ENCODE measurements at regions not wholly inside any gene's neighbourhood (a gene's known extent, or its start where the extent isn't known, plus 50 kb on each side); places are given as distances from the start of the nearest gene placed in this dataset.

- H3K9ac ChIP-seq (ENCODE audit: low read length): no peak overlapping the region
- H3K4me3 ChIP-seq (ENCODE audit: low read length): no peak overlapping the region
- no peaks in the 10 kb centered on the region for H3F3A ChIP-seq (ENCODE audit: insufficient read depth, low read length, poor library complexity, severe bottlenecking)
- H3K9me2 ChIP-seq (ENCODE audit: insufficient read depth, low read length): no peaks in the 10 kb centered on the region
- no peaks in the 10 kb centered on the region for H3K79me2 ChIP-seq (replicated peaks; ENCODE audit: insufficient read depth, low read length)
- no peaks in the 10 kb centered on the region for H3K27me3 ChIP-seq (ENCODE audit: insufficient read depth, low read depth, low read length)
- no peak overlapping the region for H3K27ac ChIP-seq (ENCODE audit: low read length)
- H3K4me2 ChIP-seq (ENCODE audit: low read length): no peak overlapping the region
- H4K20me1 ChIP-seq (ENCODE audit: insufficient read depth): no peaks in the 10 kb centered on the region
- no peak overlapping the region for H2AFZ ChIP-seq (ENCODE audit: low read depth, low read length)
- no peaks in the 10 kb centered on the region for H3K9me3 ChIP-seq (ENCODE audit: low read length)
- H3K36me3 ChIP-seq (ENCODE audit: insufficient read depth, low read length): no peaks in the 10 kb centered on the region
- TF ChIP-seq SMC3 (conservative IDR thresholded peaks at IDR 0.05; ENCODE audit: poor library complexity) (no peak), CTCF (IDR thresholded peaks at IDR 0.05; ENCODE audit: poor library complexity, severe bottlenecking) (no peak), MXI1 (conservative IDR thresholded peaks at IDR 0.05; ENCODE audit: poor library complexity, severe bottlenecking) (no peak), EZH2 (IDR thresholded peaks at IDR 0.05; ENCODE audit: borderline replicate concordance, insufficient read depth, low read length, poor library complexity, severe bottlenecking) (no peak), TAF1 (IDR thresholded peaks at IDR 0.05; ENCODE audit: low read depth) (no peak), POLR2AphosphoS5 (IDR thresholded peaks at IDR 0.05) (no peak), RAD21 (conservative IDR thresholded peaks at IDR 0.05) (no peak), EP300 (conservative IDR thresholded peaks at IDR 0.05; ENCODE audit: poor library complexity, severe bottlenecking) (no peak)
- TF ChIP-seq, protein P1, sequence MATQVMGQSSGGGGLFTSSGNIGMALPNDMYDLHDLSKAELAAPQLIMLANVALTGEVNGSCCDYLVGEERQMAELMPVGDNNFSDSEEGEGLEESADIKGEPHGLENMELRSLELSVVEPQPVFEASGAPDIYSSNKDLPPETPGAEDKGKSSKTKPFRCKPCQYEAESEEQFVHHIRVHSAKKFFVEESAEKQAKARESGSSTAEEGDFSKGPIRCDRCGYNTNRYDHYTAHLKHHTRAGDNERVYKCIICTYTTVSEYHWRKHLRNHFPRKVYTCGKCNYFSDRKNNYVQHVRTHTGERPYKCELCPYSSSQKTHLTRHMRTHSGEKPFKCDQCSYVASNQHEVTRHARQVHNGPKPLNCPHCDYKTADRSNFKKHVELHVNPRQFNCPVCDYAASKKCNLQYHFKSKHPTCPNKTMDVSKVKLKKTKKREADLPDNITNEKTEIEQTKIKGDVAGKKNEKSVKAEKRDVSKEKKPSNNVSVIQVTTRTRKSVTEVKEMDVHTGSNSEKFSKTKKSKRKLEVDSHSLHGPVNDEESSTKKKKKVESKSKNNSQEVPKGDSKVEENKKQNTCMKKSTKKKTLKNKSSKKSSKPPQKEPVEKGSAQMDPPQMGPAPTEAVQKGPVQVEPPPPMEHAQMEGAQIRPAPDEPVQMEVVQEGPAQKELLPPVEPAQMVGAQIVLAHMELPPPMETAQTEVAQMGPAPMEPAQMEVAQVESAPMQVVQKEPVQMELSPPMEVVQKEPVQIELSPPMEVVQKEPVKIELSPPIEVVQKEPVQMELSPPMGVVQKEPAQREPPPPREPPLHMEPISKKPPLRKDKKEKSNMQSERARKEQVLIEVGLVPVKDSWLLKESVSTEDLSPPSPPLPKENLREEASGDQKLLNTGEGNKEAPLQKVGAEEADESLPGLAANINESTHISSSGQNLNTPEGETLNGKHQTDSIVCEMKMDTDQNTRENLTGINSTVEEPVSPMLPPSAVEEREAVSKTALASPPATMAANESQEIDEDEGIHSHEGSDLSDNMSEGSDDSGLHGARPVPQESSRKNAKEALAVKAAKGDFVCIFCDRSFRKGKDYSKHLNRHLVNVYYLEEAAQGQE (IDR thresholded peaks at IDR 0.05; ENCODE audit: borderline replicate concordance): no peak
Observed at GRCh38 chr10:109173937-109174336, 749.4 kb downstream of the XPNPEP1 start.

GRCh38 chr10:109173121-109173520 is 750.2 kb downstream of the XPNPEP1 start:
- no peak overlapping the region for H3K4me2 ChIP-seq (ENCODE audit: low read length)
- TF ChIP-seq RAD21 (conservative IDR thresholded peaks at IDR 0.05) (no peak), EP300 (conservative IDR thresholded peaks at IDR 0.05; ENCODE audit: poor library complexity, severe bottlenecking) (no peak), CTCF (IDR thresholded peaks at IDR 0.05; ENCODE audit: poor library complexity, severe bottlenecking) (no peak)
- H3K4me3 ChIP-seq (ENCODE audit: low read length): no peak overlapping the region
- H3K36me3 ChIP-seq (ENCODE audit: insufficient read depth, low read length): no peaks in the 10 kb centered on the region
- no peaks in the 10 kb centered on the region for H3K9me2 ChIP-seq (ENCODE audit: insufficient read depth, low read length)
- no peak overlapping the region for H2AFZ ChIP-seq (ENCODE audit: low read depth, low read length)
- no peaks in the 10 kb centered on the region for H3F3A ChIP-seq (ENCODE audit: insufficient read depth, low read length, poor library complexity, severe bottlenecking)
- H3K27me3 ChIP-seq (ENCODE audit: insufficient read depth, low read depth, low read length): no peaks in the 10 kb centered on the region
- H3K9ac ChIP-seq (ENCODE audit: low read length): no peak overlapping the region
- no peaks in the 10 kb centered on the region for H3K79me2 ChIP-seq (replicated peaks; ENCODE audit: insufficient read depth, low read length)
- H4K20me1 ChIP-seq (ENCODE audit: insufficient read depth): no peaks in the 10 kb centered on the region
- H3K9me3 ChIP-seq (ENCODE audit: low read length): no peaks in the 10 kb centered on the region
- H3K27ac ChIP-seq (ENCODE audit: low read length): no peak overlapping the region
